ENCODE measurements at regions not wholly inside any gene's neighbourhood (a gene's known extent, or its start where the extent isn't known, plus 50 kb on each side); places are given as distances from the start of the nearest gene placed in this dataset.

DNA sequence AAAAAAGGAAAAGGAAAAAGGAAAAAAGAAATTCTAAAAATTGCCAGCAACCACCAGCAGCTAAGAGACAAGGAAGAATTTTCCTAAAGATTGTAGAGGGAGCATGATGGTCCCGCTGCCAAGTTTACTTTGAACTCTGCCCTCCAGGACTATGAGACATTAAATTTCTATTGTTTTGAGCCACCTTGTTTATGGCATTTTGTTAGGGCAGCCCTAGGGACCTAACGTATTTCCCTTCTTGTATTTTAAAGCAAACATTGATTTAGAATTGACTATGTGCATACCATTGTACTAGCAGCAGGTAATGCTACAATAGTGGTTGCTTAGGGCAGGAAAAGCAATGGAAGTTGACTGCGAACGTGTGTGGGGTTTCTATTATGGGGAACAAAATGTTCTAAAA is 1414.2 kb downstream of the EFNB2 start:
- TF ChIP-seq, protein P1, sequence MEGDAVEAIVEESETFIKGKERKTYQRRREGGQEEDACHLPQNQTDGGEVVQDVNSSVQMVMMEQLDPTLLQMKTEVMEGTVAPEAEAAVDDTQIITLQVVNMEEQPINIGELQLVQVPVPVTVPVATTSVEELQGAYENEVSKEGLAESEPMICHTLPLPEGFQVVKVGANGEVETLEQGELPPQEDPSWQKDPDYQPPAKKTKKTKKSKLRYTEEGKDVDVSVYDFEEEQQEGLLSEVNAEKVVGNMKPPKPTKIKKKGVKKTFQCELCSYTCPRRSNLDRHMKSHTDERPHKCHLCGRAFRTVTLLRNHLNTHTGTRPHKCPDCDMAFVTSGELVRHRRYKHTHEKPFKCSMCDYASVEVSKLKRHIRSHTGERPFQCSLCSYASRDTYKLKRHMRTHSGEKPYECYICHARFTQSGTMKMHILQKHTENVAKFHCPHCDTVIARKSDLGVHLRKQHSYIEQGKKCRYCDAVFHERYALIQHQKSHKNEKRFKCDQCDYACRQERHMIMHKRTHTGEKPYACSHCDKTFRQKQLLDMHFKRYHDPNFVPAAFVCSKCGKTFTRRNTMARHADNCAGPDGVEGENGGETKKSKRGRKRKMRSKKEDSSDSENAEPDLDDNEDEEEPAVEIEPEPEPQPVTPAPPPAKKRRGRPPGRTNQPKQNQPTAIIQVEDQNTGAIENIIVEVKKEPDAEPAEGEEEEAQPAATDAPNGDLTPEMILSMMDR (IDR thresholded peaks at IDR 0.05) = no peak
- no peak for TF ChIP-seq POLR2A (IDR thresholded peaks at IDR 0.05)
- TF ChIP-seq EP300 (IDR thresholded peaks at IDR 0.05) = no peak
- TF ChIP-seq POLR2AphosphoS5 (IDR thresholded peaks at IDR 0.05) = no peak

All from gastroesophageal sphincter (tissue), 3 donors.